GM18502 (cell line): ENCODE measurements at regions not wholly inside any gene's neighbourhood (a gene's known extent, or its start where the extent isn't known, plus 50 kb on each side); places are given as distances from the start of the nearest gene placed in this dataset.
"Not testable (repeated sequence)": the region's sequence is repeated elsewhere in the genome, so short reads cannot be mapped to it uniquely, and the experiment has no call there.

Source experiments
- ATAC-seq: cut with Tn5 transposase; IDR thresholded peaks from one replicate; pipeline ENCODE4 v1.9.1; 2021; ENCODE audit warnings: mild to moderate bottlenecking; ENCODE audit not compliant: unreplicated experiment, poor library complexity

GRCh38 chr11:15675683-15676082 is 561.0 kb downstream of the INSC start:
- no peak for ATAC-seq

GRCh38 chr11:15677181-15677580 is 562.5 kb downstream of the INSC start:
- ATAC-seq: no peak

- ATAC-seq: no peak
These were observed 568.8 kb downstream of the INSC start for GRCh38 chr11:15683528-15683927.

- ATAC-seq: no peak
These were observed 570.6 kb downstream of the INSC start for GRCh38 chr11:15685306-15685705.

DNA sequence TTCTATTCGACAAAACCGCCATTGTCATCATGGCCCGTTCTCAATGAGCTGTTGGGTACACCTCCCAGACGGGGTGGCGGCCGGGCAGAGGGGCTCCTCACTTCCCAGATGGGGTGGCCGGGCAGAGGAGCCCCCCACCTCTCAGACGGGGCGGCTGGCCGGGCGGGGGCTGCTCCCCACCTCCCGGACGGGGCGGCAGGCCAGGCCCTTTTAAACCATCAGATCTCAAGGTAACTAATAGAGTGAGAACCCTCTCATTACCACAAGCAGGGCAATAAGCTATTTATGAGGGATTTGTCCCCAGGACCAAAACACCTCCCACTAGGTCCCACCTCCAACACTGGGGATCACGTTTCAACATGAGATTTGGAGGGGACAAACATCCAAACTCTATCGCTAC is 571.5 kb downstream of the INSC start:
- not testable (repeated sequence) for ATAC-seq

DNA sequence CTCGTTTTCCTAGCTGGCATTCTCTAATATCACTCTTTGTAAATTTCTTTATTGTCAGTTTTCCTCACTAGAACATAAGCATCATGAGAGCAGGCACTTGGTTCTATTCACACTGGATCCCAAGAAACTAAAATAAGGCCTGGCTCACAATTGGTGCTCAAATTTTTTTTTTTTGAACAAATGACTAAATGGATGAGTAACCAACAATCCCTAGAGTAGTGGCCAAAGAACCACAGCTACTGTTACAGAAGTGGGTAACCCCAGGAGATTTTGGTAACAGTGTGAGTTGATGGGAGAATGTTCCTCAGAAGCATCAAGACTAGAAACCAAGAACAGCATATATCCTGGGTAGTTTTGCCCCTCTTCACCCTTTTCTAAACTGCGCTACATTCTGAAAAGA is 572.6 kb downstream of the INSC start:
- no peak for ATAC-seq

DNA sequence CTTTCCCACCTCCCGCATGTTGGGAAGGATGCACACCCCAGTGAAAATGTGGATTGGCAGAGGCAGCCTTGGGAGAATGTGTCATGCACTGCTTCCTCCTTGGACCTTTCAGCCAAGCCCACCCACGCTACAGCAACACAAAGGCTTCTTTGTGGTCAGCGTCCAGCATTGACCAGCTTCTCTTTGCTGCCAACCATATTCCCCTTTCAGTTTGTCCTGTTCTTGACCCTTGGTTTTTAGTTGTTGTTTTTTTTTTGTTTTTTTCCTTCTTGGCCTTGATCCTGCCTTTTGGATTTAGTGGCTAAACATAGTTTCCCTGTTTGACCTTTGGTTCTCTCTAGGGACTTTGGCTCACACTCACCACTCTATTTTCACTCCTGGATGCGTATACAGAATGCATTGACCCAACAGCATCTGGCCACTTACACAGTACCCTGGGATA is 573.6 kb downstream of the INSC start:
- ATAC-seq: no peak

DNA sequence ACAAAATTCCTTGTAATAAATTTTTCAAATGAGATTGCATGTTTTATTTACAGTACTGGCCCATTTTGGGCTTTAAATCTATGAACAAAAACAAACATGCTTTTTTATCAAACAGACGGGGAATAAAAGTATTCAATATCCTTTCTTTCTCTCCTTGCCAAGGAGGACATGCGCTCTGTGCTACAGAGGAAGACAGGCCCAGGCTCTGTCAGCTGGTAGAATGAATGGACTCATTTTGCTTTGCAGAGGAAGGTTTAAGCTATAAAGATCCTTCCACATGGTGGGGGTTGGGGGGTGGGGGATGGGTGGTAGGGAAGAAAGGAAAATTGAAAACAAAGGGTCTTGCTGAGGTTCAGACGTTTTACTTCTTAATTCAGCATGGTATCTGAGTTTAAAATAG is 575.6 kb downstream of the INSC start:
- ATAC-seq: no peak

GRCh38 chr11:15692739-15693138 is 578.0 kb downstream of the INSC start:
- peak; percentile 81 for ATAC-seq

- no peak for ATAC-seq
These were observed 580.5 kb downstream of the INSC start for GRCh38 chr11:15695096-15695721.

DNA sequence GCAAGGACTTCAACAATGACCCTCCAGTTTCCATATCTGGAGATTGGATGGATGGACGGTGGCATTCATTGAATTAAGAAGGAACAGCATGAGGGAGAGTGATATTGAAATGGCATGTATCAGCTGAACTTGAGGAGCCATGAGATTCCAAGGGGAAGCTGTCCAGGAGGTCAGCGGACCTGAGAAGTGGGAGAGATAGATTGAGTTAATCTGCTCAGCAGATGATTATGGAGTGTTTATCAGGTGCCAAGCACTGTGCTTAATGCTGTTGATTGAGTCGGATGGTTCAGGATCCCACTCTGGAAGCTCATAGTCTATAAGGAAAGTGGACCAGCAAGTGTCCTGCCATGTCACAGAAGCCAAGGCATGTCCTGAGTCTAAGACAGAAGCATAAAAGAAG is 581.3 kb downstream of the INSC start:
- ATAC-seq: no peak

DNA sequence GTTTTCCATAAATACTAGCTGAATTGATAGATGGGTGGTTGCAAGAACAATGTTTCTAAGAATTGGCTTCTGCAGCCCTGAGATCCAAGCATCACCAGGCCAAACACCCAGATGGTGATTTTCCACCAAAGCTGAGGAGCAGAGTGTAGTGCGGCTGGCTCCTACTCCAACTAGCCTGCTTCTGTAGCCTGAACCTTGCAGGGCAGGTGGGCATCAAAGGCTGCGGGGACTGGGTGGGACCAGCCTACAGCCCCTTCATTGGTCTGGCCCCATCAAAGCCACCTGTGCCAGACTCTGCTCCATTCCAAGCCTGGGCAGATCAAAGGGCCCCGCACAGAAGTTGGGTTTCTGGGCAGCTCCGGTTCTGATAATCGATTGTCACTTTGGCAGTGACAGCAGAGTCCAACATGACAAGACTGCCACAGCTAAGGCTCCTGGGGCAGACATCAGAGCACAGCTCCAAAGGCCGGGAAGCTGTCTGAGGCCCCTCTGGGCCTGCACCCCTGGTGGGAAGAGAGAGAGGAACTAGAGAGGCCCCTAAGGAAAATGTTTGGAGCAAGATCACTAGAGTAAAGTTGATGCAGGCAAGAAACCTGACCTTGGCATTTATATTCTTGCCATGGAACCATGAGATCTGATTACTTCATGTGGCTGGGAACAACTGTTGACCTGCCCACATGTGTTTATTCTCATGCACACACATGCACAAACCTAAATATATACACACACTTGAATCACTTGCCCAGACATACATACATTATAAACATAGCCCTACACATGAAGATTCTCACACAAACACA is 582.9 kb downstream of the INSC start:
- ATAC-seq: no peak

GRCh38 chr11:15698855-15699254 is 584.1 kb downstream of the INSC start:
- no peak for ATAC-seq

GRCh38 chr11:15699978-15700377 is 585.3 kb downstream of the INSC start:
- ATAC-seq: no peak

GRCh38 chr11:15700456-15700855 is 585.7 kb downstream of the INSC start:
- ATAC-seq: no peak

- no peak for ATAC-seq
These were observed 589.3 kb downstream of the INSC start for GRCh38 chr11:15704064-15704463.

- ATAC-seq: no peak
These were observed 589.8 kb downstream of the INSC start for GRCh38 chr11:15704556-15704955.

DNA sequence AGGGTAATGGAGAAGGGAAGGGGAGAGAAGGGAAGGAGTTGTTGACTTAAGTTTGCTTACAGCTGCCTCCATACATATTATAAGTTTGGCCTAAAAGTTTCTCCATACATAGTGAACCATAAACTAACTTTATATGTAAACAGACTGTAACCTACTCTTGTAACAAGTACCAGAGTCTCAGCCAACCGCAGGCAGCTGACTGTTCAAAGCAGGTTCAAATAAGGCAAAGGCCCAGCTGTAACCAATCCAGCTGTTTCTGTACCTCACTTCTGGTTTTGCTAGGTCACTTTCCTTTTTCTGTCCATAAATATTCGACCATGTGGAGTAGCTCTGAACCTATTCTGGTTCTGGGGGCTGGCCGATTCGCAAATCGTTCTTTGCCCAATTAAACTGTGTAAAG is 591.2 kb downstream of the INSC start:
- no peak for ATAC-seq

- no peak for ATAC-seq
These were observed 592.5 kb downstream of the INSC start for GRCh38 chr11:15707194-15707593.

DNA sequence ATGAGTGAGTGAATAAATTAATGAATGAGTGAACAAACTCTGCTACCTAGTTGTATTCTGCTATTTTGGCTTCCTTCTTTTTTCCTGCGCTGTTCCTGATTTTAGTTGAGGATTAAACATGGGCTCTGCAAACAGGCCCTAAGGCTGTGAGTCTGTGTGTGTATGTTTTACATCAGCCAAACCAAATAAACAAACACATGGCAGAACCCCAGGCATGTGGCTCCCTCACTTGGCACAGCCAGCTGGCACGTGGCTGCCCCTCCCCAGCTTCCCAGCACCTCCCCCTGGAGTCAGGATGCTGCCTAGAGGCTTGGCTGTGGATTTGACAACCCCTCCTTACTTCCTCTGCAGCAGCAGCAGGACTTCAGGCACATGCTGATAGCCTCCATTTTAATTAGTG is 593.2 kb downstream of the INSC start:
- no peak for ATAC-seq

DNA sequence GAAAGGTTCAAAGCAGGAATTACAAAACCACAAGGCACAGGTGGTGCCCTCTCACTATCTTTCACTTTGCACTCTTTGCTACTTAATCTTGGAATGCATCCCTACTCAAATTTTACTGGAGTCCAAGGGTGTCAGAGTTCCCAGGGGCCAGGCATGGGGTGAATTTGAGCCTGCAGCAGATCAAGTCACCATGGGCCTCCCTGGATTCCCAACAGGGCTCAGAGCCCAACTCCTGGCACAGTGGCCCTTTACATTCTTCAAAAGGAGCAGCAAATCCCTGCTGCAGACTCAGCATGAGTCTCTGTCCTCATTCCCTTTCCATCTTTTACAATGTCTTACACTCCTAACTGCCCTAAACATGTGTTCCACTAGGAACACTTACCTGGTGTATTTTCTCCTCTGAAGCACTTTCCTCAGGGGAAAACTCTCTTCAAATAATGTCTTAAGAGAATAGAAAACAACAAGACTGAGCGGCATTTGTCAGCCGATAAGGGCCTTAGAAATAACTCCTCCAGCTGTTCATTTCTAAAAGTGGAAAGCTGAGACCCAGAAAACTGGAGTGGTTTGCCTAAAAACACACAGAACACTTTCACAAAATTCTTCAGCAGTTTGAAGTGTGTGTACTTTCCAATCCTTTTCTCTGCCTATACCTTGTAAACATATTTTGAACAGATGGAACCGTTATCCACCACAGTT is 596.0 kb downstream of the INSC start:
- ATAC-seq: no peak
